Stimulated activated CD4-positive, alpha-beta T cell treated with anti-CD3 and anti-CD28 coated beads, Interleukin-4, amount 100 ng/mL, for 1 hour (primary cell): ENCODE measurements at regions not wholly inside any gene's neighbourhood (a gene's known extent, or its start where the extent isn't known, plus 50 kb on each side); places are given as distances from the start of the nearest gene placed in this dataset.

Source experiments
- DNase-seq: peaks from one replicate; pipeline ENCODE4 v3.0.0-alpha.2; 2020

DNA sequence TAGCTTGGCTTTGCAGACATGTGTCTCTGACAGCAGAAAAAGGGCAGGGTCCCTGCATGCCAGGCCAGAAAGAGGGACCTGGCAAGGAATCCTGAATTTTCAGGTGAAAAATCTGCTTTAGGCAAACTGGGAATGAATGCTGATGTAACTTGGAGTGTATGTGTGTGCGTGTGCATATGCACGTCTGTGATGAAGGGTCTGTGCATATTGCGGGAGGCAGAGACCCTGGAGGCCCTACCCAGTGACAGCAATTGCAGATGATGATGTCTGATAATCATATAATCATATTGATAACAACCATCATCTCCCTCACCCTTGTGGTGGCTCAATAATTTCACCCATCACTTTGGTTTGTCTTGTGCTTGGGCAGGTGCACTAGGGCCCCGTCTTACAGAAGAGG lies 80.7 kb upstream of the SDK2 start:
- no peak for DNase-seq

DNA sequence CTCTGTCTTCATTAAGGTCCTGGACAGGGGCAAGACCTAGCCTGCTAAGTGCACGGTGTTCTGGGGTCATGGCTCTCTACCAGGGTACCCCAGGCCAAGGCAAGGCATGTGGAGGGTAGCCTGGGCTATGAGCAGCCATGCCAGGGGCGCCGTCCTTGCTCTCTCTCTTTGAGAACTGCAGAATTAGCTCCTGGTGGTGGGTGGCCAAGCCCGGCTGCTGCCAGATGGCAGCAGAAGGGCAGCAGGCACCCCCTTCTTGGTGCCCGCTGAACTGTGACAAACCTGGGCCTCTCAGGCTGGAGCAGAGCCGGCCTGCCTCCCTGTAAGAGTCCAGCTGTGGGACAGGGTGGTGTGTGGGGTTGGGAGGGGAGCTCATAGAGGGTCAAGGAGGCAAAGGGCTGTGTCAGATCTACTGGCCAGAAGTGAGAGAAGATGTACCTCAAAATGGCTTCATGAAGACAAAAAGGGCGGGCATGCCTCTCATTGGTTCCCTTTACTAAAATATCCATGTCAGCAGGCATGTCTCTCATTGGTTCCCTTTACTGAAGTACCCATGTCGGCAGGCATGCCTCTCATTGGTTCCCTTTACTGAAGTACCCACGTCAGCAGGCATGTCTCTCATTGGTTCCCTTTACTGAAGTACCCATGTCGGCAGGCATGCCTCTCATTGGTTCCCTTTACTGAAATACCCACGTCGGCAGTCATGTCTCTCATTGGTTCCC lies 81.7 kb upstream of the SDK2 start:
- no peak for DNase-seq

DNA sequence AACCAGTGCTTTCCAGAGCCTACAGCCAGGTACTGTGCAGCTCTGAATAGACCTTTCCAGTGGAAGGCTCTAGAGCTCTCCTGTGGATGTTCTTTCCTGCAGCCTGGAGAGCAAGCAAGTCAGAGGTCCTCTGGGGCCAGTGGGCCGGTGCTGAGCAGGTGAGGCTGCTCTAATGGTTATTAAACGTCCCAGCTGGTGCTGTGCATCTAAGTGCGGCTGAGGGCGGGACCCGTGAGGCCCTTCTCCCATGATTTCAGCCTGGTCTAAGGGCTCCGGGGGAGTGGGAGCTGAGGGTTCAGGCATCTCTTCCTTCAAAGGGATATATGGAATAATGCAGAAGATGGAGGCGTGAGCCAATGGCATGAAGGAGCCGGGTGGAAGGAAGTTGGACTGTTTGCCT lies 83.7 kb upstream of the SDK2 start:
- DNase-seq, result no peak

DNA sequence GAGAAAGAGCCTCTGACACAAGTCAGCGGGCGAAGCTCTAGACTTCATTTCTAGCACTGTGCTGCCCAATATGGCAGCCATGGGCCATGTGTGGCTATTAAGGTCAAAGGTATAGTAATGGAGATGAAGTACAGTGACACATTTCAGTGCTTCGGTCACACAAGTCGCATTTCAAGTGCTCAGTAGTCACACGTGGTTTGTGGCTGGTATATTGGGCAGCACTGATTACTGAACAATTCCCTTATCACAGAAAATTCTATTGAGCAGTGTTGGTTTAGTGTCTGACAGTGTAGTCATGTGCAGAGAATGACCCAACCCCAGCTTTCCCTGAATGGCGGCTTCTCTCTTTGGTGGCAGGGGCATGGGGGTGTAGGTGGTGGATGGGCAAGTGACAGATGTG lies 84.9 kb upstream of the SDK2 start:
- no peak for DNase-seq

DNA sequence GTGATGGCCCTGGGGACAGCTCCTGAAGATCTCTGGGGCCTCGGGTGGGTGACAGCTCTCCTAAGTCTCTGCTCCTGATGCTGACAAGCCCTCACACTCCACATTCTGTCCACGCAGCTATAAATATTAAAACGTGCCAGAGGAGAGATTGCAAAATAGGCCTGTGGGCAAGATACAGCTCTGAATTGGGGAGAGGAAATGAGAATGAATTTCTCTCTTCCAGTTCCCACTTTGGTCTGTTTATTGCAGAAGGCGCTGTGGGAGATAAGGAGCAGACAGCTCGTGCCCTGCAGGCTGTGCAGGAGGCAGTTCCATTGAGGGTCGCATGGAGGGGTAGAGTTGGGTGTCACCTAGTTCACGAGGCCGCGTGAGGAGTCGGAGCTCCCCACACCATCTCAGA lies 87.5 kb upstream of the SDK2 start:
- DNase-seq, result no peak

DNA sequence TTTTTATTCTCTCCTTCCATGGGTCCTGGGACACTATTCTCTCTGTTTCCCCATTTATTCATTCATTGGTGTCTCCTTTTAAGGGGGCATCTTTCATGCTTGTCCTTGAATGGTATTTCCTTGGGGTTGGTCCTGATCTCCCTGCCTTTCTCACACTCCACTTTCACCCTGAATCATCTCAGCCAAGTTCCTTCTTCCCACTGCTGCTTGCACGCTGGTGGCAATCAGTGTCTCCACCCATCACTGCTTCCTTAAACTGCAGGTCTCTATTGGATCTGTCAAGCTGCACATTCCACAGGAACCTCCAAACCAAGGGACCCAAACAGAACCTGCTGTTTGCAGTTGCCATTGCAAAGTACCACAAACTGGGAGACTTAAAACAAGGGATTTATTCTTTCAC lies 89.3 kb upstream of the SDK2 start:
- DNase-seq, result no peak

DNA sequence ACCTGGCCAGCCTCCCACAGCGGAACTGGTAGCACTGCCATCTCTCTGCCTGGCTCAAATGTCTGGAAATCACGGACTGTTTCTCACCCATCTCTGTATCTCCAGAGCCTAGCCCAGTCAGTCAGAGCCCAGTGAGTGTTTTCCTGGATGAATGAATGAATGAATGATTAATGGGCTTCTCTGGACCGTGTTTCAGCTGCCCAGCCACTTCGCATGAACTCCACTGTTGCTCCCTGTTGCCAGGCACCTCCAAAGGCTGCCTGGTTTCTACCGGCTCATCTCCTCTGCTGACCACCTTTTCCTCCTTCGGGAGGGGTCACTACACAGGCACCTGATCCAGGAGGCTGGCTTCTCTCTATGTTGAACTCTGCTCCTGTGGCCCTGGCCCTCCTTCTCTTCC lies 91.0 kb upstream of the SDK2 start:
- no peak for DNase-seq

DNA sequence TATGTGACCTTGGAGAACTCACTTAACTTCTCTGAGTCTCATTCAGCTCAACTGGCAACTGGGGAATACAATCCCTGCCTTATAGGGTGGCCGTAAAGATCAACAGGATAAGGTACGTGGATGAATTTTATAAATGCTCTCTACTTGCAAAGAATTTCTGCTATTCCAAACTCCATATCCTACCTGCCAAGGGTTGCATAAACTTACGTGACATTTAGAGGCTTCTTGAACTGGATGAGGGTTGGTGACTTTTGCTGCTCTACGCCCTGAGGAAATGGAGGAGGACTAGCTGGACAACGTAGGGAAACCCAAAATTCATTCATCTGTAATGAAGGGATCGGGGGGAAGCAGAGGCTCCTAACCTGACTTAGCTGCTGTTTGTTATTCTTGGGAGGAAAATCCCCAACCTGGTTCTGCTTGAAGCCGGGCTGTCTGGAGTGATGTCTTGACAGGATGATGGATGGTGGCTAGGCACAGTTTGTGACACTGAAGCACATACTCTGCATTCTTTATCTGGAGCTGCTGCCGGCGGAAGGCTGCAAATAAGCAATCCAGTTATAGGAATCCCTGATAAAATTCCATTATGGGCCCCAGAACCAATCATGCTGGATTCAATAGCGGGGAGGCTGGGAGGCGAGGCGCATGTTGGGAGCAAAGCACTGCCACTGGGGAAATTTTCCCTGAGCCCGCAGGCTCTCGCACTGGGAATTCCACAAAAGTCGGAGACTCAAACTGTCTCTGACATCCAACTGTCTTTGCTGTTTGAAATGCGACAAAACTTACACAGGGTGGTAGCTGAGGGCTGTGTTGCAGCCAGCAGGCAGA lies 94.7 kb upstream of the SDK2 start:
- DNase-seq, result no peak

DNA sequence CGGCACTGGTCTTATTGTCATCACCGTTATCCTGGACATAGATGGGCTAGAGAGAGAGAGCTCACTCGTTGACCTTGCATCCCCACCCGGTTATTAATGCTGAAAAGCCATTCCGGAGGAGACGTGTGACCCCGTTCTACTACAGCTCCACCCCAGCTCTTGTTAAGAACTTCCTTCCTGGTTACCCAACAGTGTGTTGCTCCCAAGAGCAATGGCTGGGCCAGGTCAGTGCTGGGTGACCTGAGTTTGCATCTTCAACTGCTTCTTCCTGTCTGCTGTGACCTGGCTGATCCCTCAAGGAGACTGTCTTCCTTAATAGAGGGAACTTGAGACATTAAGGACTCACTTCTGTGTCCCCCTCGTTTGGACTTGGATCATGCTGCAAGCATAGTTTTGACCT lies 96.1 kb upstream of the SDK2 start:
- no peak for DNase-seq

DNA sequence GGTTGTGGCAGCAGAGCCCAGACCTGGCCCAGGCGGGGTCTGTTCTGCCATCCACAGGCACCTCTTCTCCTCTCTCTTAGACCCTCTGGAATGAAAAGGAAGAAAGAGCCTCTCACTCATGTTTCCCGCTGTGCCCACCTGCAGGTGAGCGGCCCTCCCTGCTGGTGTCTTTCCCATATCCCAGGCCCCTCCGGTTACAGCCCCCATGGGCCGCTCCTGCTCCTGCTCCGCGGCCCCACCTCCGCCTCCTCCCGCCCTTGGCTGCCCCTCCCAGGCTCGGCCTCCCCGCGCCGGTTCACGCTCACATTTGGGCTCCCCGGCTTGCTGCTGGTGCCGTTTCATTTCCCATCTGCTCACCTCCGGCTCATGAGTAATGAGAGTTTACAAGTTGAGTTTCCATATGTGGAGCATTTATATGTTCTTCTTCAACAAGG lies 98.7 kb upstream of the SDK2 start:
- DNase-seq, result no peak

DNA sequence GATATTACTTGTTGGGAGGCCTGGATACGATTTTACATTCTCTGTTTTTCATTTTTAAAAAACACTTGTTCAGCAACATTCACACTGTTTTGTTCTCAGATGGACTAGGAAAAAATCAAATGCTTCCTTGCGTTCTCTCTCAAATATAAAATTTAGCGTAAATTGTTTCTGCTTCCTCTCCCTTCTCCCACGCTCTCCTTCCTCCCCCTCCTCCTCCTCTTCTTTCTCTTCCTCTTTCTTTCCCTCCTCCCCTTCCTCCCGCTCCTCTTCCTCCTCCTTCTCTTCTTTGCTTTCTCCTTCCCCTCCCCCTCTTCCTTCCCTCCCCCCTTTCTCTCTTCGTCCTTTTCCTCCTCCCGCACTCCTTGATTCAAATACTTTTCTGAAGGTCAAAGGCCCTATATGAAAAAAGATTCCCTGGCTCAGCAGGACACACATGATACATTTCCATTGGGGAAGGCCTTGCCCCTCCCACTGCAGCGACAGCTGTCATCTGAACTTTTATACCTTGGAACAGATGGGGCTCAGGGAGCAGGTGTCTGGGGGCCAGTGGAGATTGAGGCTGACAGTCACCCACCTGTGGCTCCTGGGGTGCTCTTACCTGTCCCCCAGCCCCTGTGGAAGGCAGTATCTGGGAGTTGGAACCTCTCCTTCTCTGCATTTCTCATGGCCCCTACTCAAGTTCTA lies 99.4 kb upstream of the SDK2 start:
- DNase-seq, result no peak

DNA sequence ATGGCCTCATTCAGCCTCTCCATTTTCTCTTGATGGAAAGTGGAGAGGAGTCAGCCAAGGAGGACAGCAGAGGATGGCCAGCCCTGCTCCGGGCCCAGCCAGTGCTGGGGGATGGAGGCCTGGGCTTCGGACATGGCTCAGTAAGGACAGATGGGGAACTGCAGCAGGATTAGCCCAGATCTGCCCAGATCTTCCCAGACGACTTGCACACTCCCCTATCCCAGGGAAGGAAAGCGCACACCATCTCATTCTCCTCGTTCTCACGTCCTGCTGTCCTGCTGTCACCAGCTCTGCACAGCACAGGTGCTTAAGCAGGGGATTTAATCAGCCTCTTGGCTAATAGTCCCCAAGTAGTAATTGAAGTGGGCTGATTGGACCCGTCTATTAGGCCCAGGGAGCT lies 100.2 kb upstream of the SDK2 start:
- no peak for DNase-seq

DNA sequence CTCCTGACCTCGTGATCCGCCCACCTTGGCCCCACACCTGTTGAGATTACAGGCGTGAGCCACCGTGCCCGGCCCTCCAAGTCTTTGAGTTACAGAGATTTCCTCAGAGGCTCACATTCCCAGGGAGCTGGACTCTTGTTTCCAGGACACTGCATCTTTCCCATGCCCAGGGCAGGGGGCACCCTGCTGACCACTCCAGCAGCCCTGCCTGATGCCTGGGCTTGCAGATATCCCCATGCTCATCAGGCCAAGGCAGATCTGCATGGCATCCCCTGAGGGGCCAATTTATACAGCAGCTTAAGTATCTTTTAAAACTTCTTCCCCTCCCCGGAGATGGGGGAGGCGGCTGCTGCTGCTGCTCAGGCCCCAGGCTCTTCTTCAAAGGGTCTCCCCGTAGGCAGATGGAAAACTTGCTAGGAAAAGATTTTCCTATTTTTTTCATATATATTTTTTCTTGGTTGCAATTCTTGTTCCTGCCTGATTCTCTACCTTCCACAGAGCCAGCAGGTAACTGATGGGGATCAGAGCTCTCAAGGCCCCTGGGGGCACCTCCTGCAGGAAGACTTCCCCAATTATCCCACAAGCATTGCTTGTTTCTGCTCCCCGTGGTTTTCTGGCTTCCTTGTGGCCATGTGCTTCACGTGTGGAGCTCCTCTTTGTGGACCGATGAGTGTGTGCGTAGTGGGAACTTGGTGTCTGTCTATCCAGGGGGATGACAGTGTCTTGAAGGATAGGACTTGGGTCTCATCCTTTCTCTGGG lies 102.2 kb upstream of the SDK2 start:
- DNase-seq, result no peak

DNA sequence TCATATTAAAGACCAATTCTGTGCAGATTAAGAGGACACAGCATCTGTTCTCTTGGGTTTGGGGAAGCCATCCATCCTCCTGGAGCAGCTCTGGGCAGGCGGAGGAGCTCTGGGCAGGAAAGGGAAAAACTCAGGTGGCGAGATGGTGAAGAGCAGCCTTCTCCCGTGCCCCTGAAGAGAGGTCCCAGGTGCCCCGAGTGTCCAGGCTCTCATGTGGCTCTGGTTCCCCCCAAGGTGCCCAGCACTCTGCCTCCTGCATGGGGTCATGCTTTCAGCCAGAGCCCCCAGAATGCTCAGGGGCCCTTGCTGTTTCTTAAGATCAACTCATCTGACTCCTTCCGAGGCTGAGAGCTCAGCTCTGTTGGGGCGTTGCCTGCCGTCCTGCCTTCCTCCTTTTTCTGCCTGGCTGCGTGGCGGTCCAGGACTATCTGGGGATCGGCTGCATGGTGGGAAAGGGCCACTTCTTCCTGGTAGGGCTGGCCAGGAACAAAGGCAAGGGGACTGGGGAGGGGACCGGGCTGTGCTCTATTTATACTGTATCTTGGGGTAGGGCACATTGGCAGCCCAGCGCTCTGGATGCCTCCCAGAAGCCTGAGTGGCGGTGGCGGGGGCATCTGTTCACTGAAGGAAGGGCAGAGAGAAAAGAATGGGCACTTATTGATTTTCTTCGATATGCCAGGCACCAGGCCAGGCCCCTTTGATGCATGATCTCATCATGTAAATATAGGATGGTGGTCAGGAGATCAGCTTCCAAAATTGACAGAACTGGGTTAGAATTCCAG lies 103.2 kb upstream of the SDK2 start:
- no peak for DNase-seq

DNA sequence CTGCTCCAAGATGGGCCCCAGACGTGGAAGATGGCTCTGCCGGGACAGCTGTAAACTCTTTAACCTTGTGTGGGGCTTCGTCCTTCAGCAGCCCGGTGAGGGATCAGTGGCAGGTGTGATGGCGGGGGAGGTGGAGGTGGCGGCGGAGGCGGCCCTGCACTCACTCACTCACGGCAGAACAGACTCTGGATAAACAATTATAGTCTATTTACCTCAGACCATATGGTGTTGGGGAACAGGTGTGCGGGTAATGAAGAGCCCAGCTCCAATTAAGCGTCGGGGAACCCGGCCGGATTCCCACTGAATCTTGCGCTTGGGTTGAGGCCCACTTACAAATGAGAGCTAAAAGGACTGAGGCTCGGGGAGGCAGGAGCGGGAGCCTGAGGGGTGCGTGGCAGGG lies 104.3 kb upstream of the SDK2 start:
- no peak for DNase-seq

DNA sequence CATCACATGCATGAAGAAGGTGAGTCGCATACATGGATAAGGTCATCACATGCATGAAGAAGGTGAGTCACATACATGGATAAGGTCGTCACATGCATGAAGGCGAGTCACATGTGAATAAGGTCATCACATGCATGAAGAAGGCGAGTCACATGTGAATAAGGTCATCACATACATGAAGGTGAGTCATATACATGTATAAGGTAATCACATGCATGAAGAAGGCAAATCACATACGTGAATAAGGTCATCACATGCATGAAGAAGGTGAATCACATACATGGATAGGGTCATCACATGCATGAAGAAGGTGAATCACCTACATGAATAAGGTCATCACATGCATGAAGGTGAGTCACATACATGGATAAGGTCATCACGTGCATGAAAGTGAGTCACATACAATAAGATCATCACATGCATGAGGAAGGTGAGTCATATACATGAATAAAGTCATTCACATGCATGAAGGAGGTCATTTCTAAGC lies 105.1 kb upstream of the SDK2 start:
- DNase-seq, result no peak

DNA sequence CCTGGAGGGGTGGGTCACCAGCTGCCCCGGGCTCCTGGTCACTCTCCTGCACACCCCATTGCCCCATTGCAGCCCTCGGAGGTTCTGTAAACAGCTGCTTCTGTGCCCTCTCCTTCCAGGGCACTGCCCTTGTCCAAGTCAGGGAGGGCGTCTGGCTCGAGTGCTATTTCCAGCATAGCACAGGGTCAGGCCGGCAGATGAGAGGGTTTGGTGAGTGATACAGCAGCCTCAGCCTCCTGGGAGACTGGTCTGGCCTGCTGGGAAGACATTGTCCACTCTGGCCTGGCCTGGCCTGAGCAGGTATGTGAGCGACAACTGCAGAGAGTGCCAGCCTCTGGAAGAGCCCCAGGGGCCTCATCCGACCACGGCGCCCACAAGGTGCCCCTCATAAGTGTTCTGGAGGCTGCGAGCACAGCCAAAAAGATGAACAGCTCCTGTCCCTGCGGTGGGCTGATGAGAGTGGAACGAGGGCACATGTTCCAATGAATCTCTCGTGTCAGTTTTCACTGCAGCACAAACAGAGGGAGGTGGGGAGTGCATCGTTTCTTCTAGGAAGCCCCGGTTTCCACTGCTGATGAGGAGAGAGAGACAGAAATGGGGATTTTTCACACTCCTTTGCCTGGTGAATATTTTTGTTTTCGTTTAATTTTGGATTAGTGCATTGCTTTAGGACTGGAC lies 105.8 kb upstream of the SDK2 start:
- DNase-seq, result no peak

DNA sequence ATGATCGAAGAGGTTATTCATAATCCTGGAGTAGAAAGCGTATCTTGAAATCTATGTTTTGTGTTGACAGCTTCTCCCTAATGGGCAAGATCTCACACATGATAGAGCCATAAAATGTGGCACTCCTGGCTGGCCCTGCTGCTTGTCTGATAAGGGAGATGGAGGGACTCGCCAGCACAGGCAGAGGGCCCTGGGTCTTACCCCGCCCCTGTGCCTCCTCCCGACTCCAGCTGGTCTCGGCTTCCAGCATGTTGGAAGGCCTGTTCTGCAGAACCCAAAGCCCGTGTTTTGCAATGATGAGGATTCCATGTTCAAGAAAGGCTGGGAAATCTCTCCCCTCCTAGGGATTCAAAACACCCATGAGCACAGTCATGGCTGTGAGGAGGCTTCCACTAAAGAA lies 106.7 kb upstream of the SDK2 start:
- DNase-seq, result no peak

DNA sequence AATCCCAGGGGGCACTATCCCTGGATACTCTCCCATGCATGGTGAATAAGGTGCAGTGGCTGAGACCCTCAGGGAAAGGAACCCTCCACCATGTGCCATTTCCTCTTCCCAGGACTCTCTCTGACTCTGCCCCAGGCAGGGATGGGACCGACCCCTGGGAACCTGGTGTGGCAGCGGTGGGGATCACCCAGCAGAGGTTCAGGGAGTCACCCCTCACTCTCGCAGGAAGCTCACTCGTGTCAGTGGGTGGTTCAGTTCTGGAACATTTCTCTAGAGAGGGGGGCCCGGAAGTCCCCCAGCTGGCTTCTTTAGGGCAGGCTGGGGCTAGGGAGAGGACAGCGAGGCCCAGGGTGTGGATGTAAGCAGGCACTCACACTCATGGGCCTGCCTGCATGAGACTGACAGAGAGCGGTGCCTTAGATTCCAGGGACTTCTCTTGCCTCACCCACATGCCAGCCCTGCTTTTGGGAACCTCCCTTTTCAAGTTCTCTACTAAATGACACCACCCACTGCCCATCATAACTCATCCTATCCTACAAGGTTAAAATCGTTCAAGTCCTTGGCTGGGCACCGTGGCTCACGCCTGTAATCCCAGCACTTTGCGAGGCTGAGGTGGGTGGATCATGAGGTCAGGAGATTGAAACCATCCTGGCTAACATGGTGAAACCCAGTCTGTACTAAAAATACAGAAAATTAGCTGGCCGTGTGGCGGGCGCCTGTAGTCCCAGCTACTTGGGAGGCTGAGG lies 109.7 kb upstream of the SDK2 start:
- DNase-seq, result no peak

DNA sequence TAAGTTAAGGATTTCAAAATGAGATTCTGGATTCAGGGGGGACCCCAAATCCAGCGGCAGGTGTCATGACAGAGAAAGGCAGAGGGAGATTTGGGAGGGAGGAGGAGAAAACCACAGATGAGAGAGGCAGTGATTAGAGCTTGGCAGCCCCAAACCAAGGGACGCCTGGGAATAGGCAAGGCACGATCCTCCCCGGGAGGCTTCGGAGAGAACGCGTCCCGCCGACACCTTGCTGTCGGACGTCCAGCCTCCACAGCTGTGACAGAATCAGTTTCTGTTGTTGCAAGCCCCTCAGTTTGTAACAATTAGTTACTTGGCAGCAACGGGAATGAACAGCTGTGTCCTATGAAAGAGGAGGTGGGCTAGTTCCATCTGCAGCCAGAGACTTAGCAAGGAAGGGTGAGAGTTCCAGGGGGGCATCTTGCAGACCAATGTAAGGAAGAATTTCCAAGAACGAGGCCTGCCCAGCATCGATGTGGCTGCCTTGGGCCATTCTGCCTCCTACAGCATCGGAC lies 110.7 kb upstream of the SDK2 start:
- no peak for DNase-seq

DNA sequence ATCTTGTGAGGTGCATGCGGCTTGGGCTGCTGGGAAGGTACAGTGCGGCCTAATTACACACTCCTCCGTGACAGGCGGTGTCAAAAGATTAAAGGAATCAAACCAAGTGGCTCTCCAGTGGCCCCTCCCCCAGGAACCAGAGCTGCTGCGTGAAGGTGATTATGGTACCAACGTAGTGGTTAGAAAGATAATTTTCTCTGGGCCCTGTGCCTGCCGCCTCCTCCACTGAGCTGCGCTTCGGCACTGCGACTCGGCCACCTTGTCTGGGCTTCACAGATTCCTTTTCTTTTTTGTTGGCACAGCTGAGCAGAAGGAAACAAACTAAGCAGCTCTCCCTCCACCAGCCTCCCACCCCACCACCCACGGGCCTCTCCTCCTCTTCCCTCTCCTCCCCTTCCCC lies 113.2 kb upstream of the SDK2 start:
- DNase-seq, result no peak
